ENCODE measurements at regions not wholly inside any gene's neighbourhood (a gene's known extent, or its start where the extent isn't known, plus 50 kb on each side); places are given as distances from the start of the nearest gene placed in this dataset.

GRCh38 chr17:73933164-73933766 lies 270.2 kb upstream of the RPL38 start:
- TF ChIP-seq POLR2A (IDR thresholded peaks at IDR 0.05) (no peak), CTCF (IDR thresholded peaks at IDR 0.05) (no peak)
- Histone ChIP-seq H3K4me3 (no peak overlapping the region), H3K9me3 (no peaks in the 10 kb centered on the region), H3K27me3 (no peaks in the 10 kb centered on the region), H3K27ac (no peak overlapping the region), H3K4me1 (peaks cover 0 to 8% (median 0%) of the 10 kb centered on the region in 4 donors), H3K36me3 (no peaks in the 10 kb centered on the region)
- ATAC-seq (no peak), DNase-seq (no peak)
- WGBS (ENCODE audit: insufficient coverage, low coverage, low lambda C conversion rate, missing lambda C conversion rate): 72% methylated on average over 7 of the region's 8 CpGs
- intact Hi-C loops (cut with DNase I): no loop called here

DNA sequence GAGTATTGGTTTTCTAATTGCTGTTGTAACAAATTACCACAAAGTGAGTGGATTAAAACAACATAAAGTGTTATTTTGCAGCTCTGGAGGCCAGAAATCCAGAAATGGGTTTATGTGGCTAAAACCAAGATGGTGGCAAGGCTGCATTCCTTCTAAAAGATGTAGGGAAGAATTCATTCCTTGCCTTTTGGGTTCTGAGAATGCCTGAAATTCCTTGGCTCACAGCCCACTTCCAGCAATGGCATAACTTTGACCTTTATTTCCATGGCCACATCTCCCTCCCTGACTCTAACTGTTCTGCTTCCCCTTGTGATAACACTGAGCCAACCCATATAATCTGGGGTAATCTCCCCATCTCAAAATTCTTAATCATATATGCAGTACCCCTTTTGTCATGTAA lies 269.6 kb upstream of the RPL38 start:
- ATAC-seq (no peak), DNase-seq (no peak)
- no peak overlapping the region for H3K4me3 ChIP-seq
- no peaks in the 10 kb centered on the region for H3K9me3 ChIP-seq
- H3K27me3 ChIP-seq: no peaks in the 10 kb centered on the region
- no peaks in the 10 kb centered on the region for H3K36me3 ChIP-seq
- intact Hi-C loops (cut with DNase I): no loop called here
- peaks cover 0 to 8% (median 0%) of the 10 kb centered on the region in 4 donors for H3K4me1 ChIP-seq
- no peak overlapping the region for H3K27ac ChIP-seq
- TF ChIP-seq CTCF (IDR thresholded peaks at IDR 0.05): no peak
- no peak for TF ChIP-seq POLR2A (IDR thresholded peaks at IDR 0.05)

DNA sequence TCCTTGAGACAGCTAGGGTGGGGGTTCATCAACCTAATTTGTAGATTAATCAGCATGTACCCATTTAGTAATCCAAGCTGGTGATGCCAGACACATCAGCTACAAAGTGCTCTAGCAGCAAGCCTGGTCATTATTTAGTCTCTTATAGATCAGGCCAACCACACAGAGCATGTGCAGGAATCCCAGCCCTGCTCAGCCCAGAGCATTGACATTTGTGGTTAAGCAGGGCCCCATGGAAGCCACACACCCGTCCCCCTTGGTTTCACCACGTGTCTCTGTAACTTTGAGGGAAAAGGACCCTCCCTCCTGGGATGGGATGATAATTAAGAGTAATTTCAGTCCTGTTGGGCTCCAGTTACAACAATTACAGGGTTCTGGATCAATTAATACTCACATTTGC lies 268.8 kb upstream of the RPL38 start:
- H3K27me3 ChIP-seq: no peaks in the 10 kb centered on the region
- no peak for TF ChIP-seq POLR2A (IDR thresholded peaks at IDR 0.05)
- no peak for TF ChIP-seq CTCF (IDR thresholded peaks at IDR 0.05)
- H3K4me3 ChIP-seq: no peak overlapping the region
- 14% methylated on average over 1 of the region's 2 CpGs for WGBS (ENCODE audit: insufficient coverage, low coverage, low lambda C conversion rate, missing lambda C conversion rate)
- H3K4me1 ChIP-seq: peaks cover 0 to 8% (median 0%) of the 10 kb centered on the region in 4 donors
- no peak overlapping the region for H3K27ac ChIP-seq
- no peak for ATAC-seq
- H3K9me3 ChIP-seq: no peaks in the 10 kb centered on the region
- DNase-seq: no peak
- no peaks in the 10 kb centered on the region for H3K36me3 ChIP-seq
- intact Hi-C loops (cut with DNase I): no loop called here

GRCh38 chr17:73936908-73937627 lies 266.4 kb upstream of the RPL38 start:
- ATAC-seq: peak; percentile 69 to 95 (median 83)
- 54% methylated on average over 5 of the region's 8 CpGs for WGBS (ENCODE audit: insufficient coverage, low coverage, low lambda C conversion rate, missing lambda C conversion rate)

More at GRCh38 chr17:73936908-73937627, 266.4 kb upstream of the RPL38 start:
- no peak for DNase-seq
- Histone ChIP-seq H3K4me3 (no peak overlapping the region), H3K36me3 (no peaks in the 10 kb centered on the region), H3K4me1 (peaks cover 0 to 8% (median 0%) of the 10 kb centered on the region in 4 donors), H3K27me3 (no peaks in the 10 kb centered on the region), H3K9me3 (no peaks in the 10 kb centered on the region), H3K27ac (no peak overlapping the region)
- TF ChIP-seq CTCF (IDR thresholded peaks at IDR 0.05) (no peak), POLR2A (IDR thresholded peaks at IDR 0.05) (no peak)
- intact Hi-C loops (cut with DNase I): no loop called here

All from right lobe of liver (tissue), 6 donors.